ENCODE measurements at regions not wholly inside any gene's neighbourhood (a gene's known extent, or its start where the extent isn't known, plus 50 kb on each side); places are given as distances from the start of the nearest gene placed in this dataset.

GRCh38 chr22:47544696-47545095 lies 782.2 kb downstream of the TBC1D22A start:
- Histone ChIP-seq H3K4me1 (peaks cover 0 to 3% (median 0%) of the 10 kb centered on the region in 10 experiments; a peak in 1 of 20 replicates), H3K9ac (no peak overlapping the region), H3K27me3 (no peaks in the 10 kb centered on the region), H3K4me2 (no peak overlapping the region), H3K4me3 (no peak overlapping the region), H3K9me3 (replicated peaks in 1 of 11) (peaks cover 0 to 17% (median 7%) of the 10 kb centered on the region in 11 experiments; a peak in 8 of 22 replicates), H3K27ac (no peak overlapping the region), H4K20me1 (no peaks in the 10 kb centered on the region), H3K36me3 (no peaks in the 10 kb centered on the region)
- no peak for TF ChIP-seq Cebpa-rat (IDR thresholded peaks at IDR 0.05)

- Histone ChIP-seq H3K36me3 (no peaks in the 10 kb centered on the region), H4K20me1 (no peaks in the 10 kb centered on the region), H3K4me3 (no peak overlapping the region), H3K9me3 (replicated peaks in 1 of 11) (peaks cover 3 to 29% (median 10%) of the 10 kb centered on the region in 11 experiments; a peak in 13 of 22 replicates), H3K4me1 (no peaks in the 10 kb centered on the region), H3K27ac (no peak overlapping the region), H3K9ac (no peak overlapping the region), H3K27me3 (no peaks in the 10 kb centered on the region), H3K4me2 (no peak overlapping the region)
- TF ChIP-seq Cebpa-rat (IDR thresholded peaks at IDR 0.05): no peak
These were observed 781.0 kb downstream of the TBC1D22A start for GRCh38 chr22:47543447-47543846.

GRCh38 chr22:47540011-47540410 lies 777.6 kb downstream of the TBC1D22A start:
- Histone ChIP-seq H3K27ac (no peak overlapping the region), H3K4me3 (no peak overlapping the region), H3K9me3 (replicated peaks in 1 of 11) (peaks cover 4 to 37% (median 16%) of the 10 kb centered on the region in 11 experiments; a peak in 17 of 22 replicates), H3K9ac (no peak overlapping the region), H4K20me1 (no peaks in the 10 kb centered on the region), H3K36me3 (no peaks in the 10 kb centered on the region), H3K27me3 (no peaks in the 10 kb centered on the region), H3K4me1 (no peaks in the 10 kb centered on the region; a peak in 1 of 20 replicates), H3K4me2 (no peak overlapping the region)
- no peak for TF ChIP-seq Cebpa-rat (IDR thresholded peaks at IDR 0.05)

- no peak overlapping the region for H3K4me3 ChIP-seq
- no peak overlapping the region for H3K9ac ChIP-seq
- no peak overlapping the region for H3K27ac ChIP-seq
- no peak overlapping the region for H3K4me2 ChIP-seq
- H3K9me3 ChIP-seq (replicated peaks in 1 of 11): peaks cover 4 to 34% (median 16%) of the 10 kb centered on the region in 11 experiments; a peak in 16 of 22 replicates
- no peaks in the 10 kb centered on the region for H4K20me1 ChIP-seq
- no peaks in the 10 kb centered on the region; a peak in 1 of 20 replicates for H3K4me1 ChIP-seq
- no peak for TF ChIP-seq Cebpa-rat (IDR thresholded peaks at IDR 0.05)
- H3K36me3 ChIP-seq: no peaks in the 10 kb centered on the region
- H3K27me3 ChIP-seq: no peaks in the 10 kb centered on the region
These were observed 776.9 kb downstream of the TBC1D22A start for GRCh38 chr22:47539374-47539773.

GRCh38 chr22:47535681-47536080 lies 773.2 kb downstream of the TBC1D22A start:
- Histone ChIP-seq H3K9me3 (replicated peaks in 1 of 11) (peaks cover 4 to 34% (median 16%) of the 10 kb centered on the region in 11 experiments; a peak in 16 of 22 replicates), H3K4me2 (no peak overlapping the region), H4K20me1 (no peaks in the 10 kb centered on the region), H3K4me3 (no peak overlapping the region), H3K4me1 (no peaks in the 10 kb centered on the region; a peak in 1 of 20 replicates), H3K27ac (no peak overlapping the region), H3K27me3 (no peaks in the 10 kb centered on the region), H3K36me3 (no peaks in the 10 kb centered on the region), H3K9ac (no peak overlapping the region)
- no peak for TF ChIP-seq Cebpa-rat (IDR thresholded peaks at IDR 0.05)

GRCh38 chr22:47534804-47535410 lies 772.5 kb downstream of the TBC1D22A start:
- Histone ChIP-seq H3K27ac (no peak overlapping the region), H4K20me1 (no peaks in the 10 kb centered on the region), H3K9ac (no peak overlapping the region), H3K4me1 (no peaks in the 10 kb centered on the region; a peak in 1 of 20 replicates), H3K4me2 (no peak overlapping the region), H3K27me3 (no peaks in the 10 kb centered on the region), H3K4me3 (no peak overlapping the region), H3K9me3 (replicated peaks in 1 of 11) (peaks cover 2 to 31% (median 16%) of the 10 kb centered on the region in 11 experiments; a peak in 16 of 22 replicates), H3K36me3 (no peaks in the 10 kb centered on the region)
- TF ChIP-seq Cebpa-rat (IDR thresholded peaks at IDR 0.05): no peak

GRCh38 chr22:47533961-47534803 lies 771.7 kb downstream of the TBC1D22A start:
- 0 out of 22 replicates have a peak overlapping the region, but pooled peaks of 1 of the 11 experiments have one; percentile 0 for H3K4me2 ChIP-seq
- peaks cover 0 to 23% (median 16%) of the 10 kb centered on the region in 11 experiments; a peak in 16 of 22 replicates for H3K9me3 ChIP-seq (replicated peaks in 1 of 11)

GRCh38 chr22:47517062-47517461 lies 754.6 kb downstream of the TBC1D22A start:
- TF ChIP-seq Cebpa-rat (IDR thresholded peaks at IDR 0.05): no peak
- Histone ChIP-seq H3K4me3 (no peak overlapping the region), H3K27ac (no peak overlapping the region), H3K9ac (no peak overlapping the region), H3K4me2 (no peak overlapping the region), H3K36me3 (no peaks in the 10 kb centered on the region), H3K4me1 (no peaks in the 10 kb centered on the region), H3K9me3 (replicated peaks in 1 of 11) (peaks cover 0 to 9% (median 4%) of the 10 kb centered on the region in 11 experiments; a peak in 6 of 22 replicates), H4K20me1 (no peaks in the 10 kb centered on the region), H3K27me3 (no peaks in the 10 kb centered on the region)

More at GRCh38 chr22:47533961-47534803, 771.7 kb downstream of the TBC1D22A start:
- Histone ChIP-seq H3K4me3 (no peak overlapping the region), H3K9ac (no peak overlapping the region), H3K4me1 (no peaks in the 10 kb centered on the region; a peak in 1 of 20 replicates), H4K20me1 (no peaks in the 10 kb centered on the region), H3K36me3 (no peaks in the 10 kb centered on the region), H3K27me3 (no peaks in the 10 kb centered on the region), H3K27ac (no peak overlapping the region)
- TF ChIP-seq Cebpa-rat (IDR thresholded peaks at IDR 0.05): no peak

- Histone ChIP-seq H3K27me3 (no peaks in the 10 kb centered on the region), H3K4me2 (no peak overlapping the region), H4K20me1 (no peaks in the 10 kb centered on the region), H3K9ac (no peak overlapping the region), H3K36me3 (no peaks in the 10 kb centered on the region), H3K9me3 (replicated peaks in 1 of 11) (peaks cover 0 to 9% (median 4%) of the 10 kb centered on the region in 11 experiments; a peak in 7 of 22 replicates), H3K27ac (no peak overlapping the region), H3K4me1 (no peaks in the 10 kb centered on the region), H3K4me3 (no peak overlapping the region)
- no peak for TF ChIP-seq Cebpa-rat (IDR thresholded peaks at IDR 0.05)
These were observed 753.1 kb downstream of the TBC1D22A start for GRCh38 chr22:47515384-47516125.
